Tibial artery (tissue), 4 donors: ENCODE measurements at regions not wholly inside any gene's neighbourhood (a gene's known extent, or its start where the extent isn't known, plus 50 kb on each side); places are given as distances from the start of the nearest gene placed in this dataset.

ENCODE experiments used
- DNase-seq, 2 donors: peaks; one replicate each; pipeline ENCODE4 v3.0.0-alpha.2; 2019
- H3K27ac ChIP-seq, 2 donors: fragments of 200-600 bp; sonication (generic) in 1 of 2; 1 replicate in 1 of 2; 2 replicates in 1 of 2; pipeline ENCODE4 v1.5.1; 2018 to 2019; ENCODE audit warnings: mild to moderate bottlenecking in 1 of 2
- H3K27me3 ChIP-seq, 2 donors: fragments of 200-600 bp; sonication (generic) in 1 of 2; one replicate each; pipeline versions ENCODE4 v1.5.1 to v1.6.0; 2016 to 2019
- H3K36me3 ChIP-seq, 3 donors: fragments of 200-600 bp; sonication (generic) in 2 of 3; one replicate each; pipeline ENCODE4 v1.5.1; 2016 to 2019; ENCODE audit warnings: mild to moderate bottlenecking in 2 of 3
- H3K4me1 ChIP-seq, 4 donors: fragments of 200-600 bp; sonication (generic) in 2 of 4; 1 replicate in 3 of 4; 2 replicates in 1 of 4; pipeline ENCODE4 v1.5.1; 2016 to 2019
- H3K4me3 ChIP-seq, 2 donors: fragments of 200-600 bp; sonication (generic) in 1 of 2; 1 replicate in 1 of 2; 2 replicates in 1 of 2; pipeline ENCODE4 v1.5.1; 2018 to 2019; ENCODE audit warnings: mild to moderate bottlenecking in 2 of 2
- H3K9me3 ChIP-seq, 3 donors: fragments of 200-600 bp; sonication (generic) in 1 of 3; one replicate each; pipeline ENCODE4 v1.5.1; 2016 to 2019
- intact Hi-C: fragments of 100-400 bp; cut with DNase I; formaldehyde crosslinking; loops from one replicate; pipeline ENCODE4 v1.15.0; 2023; ENCODE audit warnings: low total_unique reads
- TF ChIP-seq, protein P1 (sequence below), 2 experiments: fragments of 200-600 bp in 1 of 2; fragments of 450-650 bp in 1 of 2; IDR thresholded peaks; one replicate each; pipeline ENCODE4 v1.5.1; 2017 to 2019; ENCODE audit warnings: antibody characterized with exemption in 2 of 2, mild to moderate bottlenecking in 1 of 2, moderate library complexity in 1 of 2

GRCh38 chr6:170232186-170233002 lies 58.5 kb downstream of the DLL1 start:
- H3K36me3 ChIP-seq = no peaks in the 10 kb centered on the region
- no peak overlapping the region for H3K27ac ChIP-seq
- no peak overlapping the region for H3K4me3 ChIP-seq
- H3K27me3 ChIP-seq = peaks cover 0 to 9% of the 10 kb centered on the region in 2 donors
- intact Hi-C loops = no loop called here
- TF ChIP-seq, protein P1, sequence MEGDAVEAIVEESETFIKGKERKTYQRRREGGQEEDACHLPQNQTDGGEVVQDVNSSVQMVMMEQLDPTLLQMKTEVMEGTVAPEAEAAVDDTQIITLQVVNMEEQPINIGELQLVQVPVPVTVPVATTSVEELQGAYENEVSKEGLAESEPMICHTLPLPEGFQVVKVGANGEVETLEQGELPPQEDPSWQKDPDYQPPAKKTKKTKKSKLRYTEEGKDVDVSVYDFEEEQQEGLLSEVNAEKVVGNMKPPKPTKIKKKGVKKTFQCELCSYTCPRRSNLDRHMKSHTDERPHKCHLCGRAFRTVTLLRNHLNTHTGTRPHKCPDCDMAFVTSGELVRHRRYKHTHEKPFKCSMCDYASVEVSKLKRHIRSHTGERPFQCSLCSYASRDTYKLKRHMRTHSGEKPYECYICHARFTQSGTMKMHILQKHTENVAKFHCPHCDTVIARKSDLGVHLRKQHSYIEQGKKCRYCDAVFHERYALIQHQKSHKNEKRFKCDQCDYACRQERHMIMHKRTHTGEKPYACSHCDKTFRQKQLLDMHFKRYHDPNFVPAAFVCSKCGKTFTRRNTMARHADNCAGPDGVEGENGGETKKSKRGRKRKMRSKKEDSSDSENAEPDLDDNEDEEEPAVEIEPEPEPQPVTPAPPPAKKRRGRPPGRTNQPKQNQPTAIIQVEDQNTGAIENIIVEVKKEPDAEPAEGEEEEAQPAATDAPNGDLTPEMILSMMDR (IDR thresholded peaks at IDR 0.05) = no peak
- no peak for DNase-seq
- H3K4me1 ChIP-seq = no peaks in the 10 kb centered on the region
- no peaks in the 10 kb centered on the region for H3K9me3 ChIP-seq

DNA sequence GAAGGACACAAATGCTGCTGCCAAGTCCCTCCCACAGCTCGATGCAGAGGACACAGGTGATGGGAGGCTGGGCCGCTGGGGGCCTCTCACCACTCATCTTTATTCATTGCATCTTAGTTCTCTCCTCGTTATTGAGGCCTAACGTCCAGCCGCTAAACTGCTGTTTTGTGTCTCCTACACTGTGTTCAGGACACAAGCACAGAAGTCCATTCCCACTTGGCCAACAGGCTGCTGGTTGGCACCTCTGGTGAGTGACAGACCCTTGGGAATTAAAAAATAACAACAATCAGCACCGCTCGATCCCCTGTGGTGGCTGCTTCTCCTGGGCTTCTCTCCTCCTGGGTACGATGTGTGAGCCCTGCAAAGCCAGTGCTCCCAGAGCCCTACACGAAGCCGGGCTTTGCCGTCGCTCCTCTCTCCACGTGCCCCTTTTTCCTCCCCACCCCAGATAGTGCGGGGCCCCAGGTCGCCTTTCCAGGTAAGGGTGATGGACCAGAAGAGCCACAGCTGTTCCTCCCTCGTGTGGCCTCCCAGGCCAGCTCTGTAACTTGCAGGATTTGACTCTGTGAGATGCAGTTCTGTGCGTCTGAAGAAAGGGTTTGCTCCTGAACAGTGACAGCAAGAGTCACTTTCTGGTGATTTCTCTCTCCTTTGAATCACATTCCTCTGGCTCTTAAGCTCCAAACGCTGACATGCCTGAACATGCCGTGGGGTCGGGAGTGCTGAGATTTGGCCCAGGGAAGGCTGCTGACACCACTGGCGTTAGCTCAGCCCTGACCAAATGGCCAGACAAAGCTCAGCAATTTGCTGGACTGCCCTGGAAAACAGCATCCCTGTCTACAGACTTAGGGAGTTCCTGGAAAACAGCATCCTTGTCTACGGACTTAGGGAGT lies 59.3 kb downstream of the DLL1 start:
- no peak overlapping the region for H3K4me3 ChIP-seq
- intact Hi-C loops = no loop called here
- H3K4me1 ChIP-seq = no peaks in the 10 kb centered on the region
- no peak overlapping the region for H3K27ac ChIP-seq
- H3K9me3 ChIP-seq = no peaks in the 10 kb centered on the region
- no peaks in the 10 kb centered on the region for H3K36me3 ChIP-seq
- H3K27me3 ChIP-seq = peaks cover 0 to 12% of the 10 kb centered on the region in 2 donors
- DNase-seq = no peak
- TF ChIP-seq, protein P1 (IDR thresholded peaks at IDR 0.05) = no peak

DNA sequence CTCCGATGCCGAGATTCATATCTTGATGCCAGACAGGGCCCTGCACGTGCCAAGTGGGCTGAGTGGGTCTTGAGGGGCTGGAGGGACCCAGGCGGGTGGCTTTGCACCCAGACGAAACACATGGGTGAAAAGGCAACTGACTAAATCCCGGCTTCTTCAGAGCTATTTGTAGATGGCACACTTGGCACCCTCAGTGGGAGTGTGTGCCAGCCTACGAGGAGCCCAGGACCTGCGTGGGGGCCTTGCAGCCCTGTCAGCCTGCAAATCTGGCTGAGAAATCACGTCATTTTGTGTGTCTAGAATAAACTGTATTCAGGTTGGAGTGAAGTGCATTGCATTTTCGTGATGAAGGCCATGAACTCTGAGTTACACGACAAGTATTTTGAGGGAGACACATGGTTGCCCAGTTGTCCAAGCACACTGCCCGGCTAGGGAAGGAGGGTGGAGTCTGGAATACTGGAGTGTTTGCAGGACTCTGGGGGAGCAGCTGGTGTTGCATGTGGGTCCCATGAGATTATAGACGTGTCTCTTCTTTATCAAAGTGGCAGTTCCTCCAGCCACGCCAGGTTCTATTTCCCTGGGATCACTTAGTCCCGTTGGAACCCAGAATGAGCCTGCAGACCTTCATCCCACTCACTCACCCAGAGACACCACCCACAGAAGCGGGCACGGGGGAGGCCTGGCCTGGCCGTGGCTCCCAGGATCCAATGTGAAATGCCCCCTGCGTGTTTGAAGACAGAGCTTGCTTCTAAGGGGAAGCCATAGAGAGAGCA lies 60.2 kb downstream of the DLL1 start:
- H3K27ac ChIP-seq = no peak overlapping the region
- H3K9me3 ChIP-seq = no peaks in the 10 kb centered on the region
- H3K4me1 ChIP-seq = no peaks in the 10 kb centered on the region
- H3K4me3 ChIP-seq = no peak overlapping the region
- TF ChIP-seq, protein P1 (IDR thresholded peaks at IDR 0.05) = no peak
- H3K36me3 ChIP-seq = no peaks in the 10 kb centered on the region
- DNase-seq = no peak
- peaks cover 0 to 14% of the 10 kb centered on the region in 2 donors for H3K27me3 ChIP-seq
- intact Hi-C loops = no loop called here

DNA sequence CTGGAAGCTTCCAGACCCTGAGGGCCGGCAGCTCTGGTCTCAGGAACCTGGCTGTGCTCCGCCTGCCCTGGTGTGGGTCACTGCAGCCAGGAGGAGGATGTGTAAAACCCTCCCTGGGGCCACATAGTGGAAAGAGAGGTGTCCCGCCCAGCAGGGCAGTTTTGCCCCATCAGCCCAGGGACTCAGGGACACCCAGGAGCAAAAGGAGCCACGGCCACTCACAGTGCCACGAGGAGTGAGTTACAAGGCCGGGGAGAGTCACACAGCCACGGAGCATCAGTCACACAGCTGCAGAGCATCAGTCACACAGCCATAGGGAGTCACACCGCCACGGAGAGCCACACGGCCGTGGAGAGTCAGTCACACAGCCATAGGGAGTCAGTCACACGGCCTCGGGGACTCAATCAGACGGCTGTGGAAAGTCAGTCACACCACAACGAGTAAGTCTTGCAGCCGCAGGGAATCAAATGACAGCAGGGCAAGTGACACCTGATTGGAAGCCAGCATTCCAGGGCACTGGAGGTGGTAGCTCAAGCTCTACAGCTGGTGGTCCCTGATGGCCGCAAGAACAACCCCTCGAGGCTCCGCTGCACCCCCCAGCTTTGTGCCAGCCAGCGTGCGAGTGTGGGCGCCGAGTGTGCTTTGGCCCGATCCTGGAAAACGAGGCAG lies 60.9 kb downstream of the DLL1 start:
- Histone ChIP-seq H3K4me3 (no peak overlapping the region), H3K36me3 (no peaks in the 10 kb centered on the region), H3K27ac (no peak overlapping the region), H3K9me3 (no peaks in the 10 kb centered on the region), H3K27me3 (peaks cover 0 to 17% of the 10 kb centered on the region in 2 donors), H3K4me1 (peaks cover 0 to 2% (median 0%) of the 10 kb centered on the region in 4 donors)
- no peak for DNase-seq
- intact Hi-C loops = no loop called here
- TF ChIP-seq, protein P1 (IDR thresholded peaks at IDR 0.05) = no peak

- DNase-seq = no peak
- H3K36me3 ChIP-seq = no peaks in the 10 kb centered on the region
- TF ChIP-seq, protein P1 (IDR thresholded peaks at IDR 0.05) = no peak
- intact Hi-C loops = no loop called here
- H3K9me3 ChIP-seq = no peaks in the 10 kb centered on the region
- peaks cover 0 to 5% (median 0%) of the 10 kb centered on the region in 4 donors for H3K4me1 ChIP-seq
- H3K4me3 ChIP-seq = no peak overlapping the region
- peaks cover 0 to 19% of the 10 kb centered on the region in 2 donors for H3K27me3 ChIP-seq
- H3K27ac ChIP-seq = no peak overlapping the region
These were observed 61.5 kb downstream of the DLL1 start for GRCh38 chr6:170229396-170229795.
